Stimulated activated CD8-positive, alpha-beta memory T cell treated with anti-CD3 and anti-CD28 coated beads, Interleukin-4, amount 100 ng/mL, for 48 hours (primary cell): ENCODE measurements at regions not wholly inside any gene's neighbourhood (a gene's known extent, or its start where the extent isn't known, plus 50 kb on each side); places are given as distances from the start of the nearest gene placed in this dataset.

Source experiments
- DNase-seq: peaks from one replicate; pipeline ENCODE4 v3.0.0-alpha.2; 2020

DNA sequence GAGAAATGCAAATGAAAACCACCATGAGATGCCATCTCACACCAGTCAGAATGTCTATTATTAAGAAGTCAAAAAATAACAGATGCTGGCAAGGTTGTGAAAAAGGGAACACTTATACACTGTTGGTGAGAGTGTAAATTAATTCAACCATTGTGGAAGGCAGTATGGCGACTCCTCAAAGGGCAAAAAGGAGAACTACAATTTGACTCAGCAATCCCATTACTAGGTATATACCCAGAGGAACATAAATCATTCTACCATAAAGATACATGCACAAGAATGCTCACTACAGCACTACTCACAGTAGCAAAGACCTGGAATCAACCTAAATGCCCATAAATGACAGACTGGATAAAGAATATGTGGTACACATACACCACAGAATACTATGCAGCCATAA, 161.1 kb upstream of the PDGFD start:
- no peak for DNase-seq

DNA sequence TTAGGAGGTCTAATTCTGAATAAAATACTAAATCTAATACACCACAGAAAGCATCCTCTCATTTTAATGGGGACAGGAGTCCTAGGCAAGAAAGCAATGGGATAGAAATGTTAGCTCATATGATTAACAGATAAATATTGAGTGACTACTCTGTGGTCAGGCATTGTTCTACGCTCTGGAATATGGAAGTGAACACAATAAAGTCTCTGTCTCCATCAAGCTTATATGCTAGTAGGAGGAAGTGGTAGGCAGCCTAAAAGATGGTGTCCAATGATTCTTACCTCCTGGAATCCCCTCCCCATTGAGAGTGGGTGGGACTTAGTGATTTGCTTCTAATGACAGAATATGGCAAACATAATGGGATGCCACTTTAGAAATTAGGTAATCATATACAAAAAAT, 160.3 kb upstream of the PDGFD start:
- DNase-seq: no peak

DNA sequence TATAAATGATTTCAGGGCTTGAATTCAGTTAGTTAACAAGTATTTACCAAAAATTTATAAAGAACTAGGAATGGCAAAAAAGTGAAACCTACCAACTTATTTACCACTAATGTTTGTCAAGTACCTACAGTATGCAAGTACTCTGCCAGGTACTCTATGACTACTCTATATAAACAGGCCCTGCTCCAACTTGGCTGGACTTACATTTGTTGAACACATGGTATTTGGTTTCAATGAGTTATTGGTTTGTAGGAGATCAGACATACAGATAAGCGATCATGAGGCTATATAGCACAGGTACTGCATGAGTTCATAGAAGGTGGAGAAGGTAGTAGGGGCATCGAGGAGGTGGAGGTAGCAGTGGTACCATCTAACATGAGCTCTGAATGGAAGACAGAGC, 159.9 kb upstream of the PDGFD start:
- no peak for DNase-seq

DNA sequence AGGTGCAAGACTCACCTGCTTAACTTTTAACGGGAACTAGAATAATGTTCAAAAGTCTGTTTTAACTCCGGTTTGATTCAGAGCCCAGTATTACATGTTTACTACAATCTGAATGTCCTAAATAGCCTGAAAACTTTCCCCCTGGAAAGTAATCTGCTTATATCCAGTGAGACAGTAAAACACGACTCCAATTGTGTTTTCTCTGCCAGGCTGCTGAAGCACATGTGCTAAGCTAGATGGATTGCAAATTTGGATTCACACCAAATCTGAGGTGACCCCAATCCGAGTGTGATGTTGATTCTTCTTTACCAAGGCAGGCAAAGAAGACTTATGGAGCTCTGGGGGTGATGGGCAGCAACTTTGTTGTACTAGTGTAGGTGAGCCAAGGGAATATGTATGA, 158.7 kb upstream of the PDGFD start:
- DNase-seq: no peak

DNA sequence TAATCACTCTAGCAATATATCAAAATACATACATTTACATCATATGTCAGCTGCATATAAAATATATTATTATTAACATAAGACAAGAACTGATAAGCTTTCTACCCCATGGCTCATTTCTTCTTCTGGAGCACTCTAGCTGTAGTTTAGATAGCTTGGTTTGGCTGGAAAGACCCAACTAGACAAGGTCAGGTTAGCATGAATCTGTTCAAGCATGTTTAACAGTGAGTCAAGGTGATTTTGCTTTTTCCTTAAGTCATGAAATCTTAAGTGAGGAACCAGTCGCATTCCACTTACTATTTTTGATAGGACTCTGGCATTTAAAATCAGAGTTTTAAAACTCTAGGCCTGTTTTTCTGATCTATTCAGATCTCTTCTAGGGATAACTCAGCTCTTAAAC, 157.0 kb upstream of the PDGFD start:
- no peak for DNase-seq

DNA sequence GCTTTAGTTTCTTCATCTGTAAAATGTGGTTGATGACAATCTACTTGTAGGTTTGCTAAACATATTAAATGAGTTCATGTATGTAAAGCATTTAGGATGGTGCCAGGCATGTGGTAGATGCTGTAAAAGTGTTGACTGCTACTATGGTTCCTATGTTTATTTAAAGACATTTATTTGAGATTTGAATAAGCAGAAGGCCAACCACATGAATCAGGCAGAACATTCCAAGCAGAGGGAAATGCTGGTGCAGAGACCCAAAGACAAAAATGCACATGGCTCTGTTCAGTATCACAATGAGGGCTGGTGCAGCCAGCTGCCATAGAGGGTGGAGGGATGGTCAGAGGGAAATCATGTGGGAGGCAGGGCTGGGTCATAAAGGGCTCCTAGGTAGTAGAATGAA, 156.2 kb upstream of the PDGFD start:
- DNase-seq: no peak

DNA sequence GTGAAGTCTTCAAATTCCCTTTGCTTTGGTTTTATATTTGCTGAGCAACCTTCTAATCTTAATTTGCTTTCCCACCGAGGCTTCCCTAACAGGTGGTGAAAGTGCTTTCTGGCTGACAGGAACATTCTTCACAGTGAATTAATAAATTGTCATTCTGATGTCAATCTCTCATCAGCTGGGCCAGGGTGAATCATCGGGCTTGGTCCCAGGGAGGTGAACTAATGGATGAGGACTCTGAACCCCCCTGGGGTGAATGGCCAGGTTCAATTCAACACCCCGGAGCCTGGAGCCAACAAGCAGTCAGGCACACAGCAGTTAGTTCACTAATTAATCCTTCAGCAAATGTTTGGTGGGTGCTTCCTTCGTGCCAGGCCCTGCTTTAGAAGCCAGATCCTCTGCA, 155.4 kb upstream of the PDGFD start:
- no peak for DNase-seq

DNA sequence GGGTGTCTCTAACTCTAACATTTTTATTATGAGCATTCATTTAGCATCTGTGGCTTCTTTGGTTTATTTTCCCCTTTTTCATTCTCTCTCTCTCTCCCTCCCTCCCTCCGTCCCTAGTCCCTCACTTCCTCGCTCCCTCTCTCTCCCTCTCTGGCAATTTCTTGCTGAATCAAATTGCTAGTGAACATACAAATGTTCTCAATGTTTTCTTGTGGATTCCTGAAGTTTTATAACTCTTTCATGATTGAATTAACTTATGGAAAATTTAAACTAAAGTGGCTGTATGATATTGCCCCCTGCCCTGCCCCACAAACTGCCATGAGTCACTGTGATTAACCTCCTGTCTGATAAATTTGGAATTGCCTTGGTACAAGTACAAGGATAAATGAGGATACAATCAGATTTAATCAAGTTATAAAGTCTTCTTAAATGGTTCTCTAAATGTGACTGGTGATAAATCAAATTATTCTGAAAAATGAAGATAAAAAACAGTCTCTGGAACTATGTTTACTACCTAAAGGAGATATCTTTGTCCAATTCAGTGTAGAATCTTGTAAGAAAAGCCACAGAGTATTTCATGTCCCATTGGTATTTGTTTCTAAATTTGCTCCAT, 143.0 kb upstream of the PDGFD start:
- DNase-seq: no peak

DNA sequence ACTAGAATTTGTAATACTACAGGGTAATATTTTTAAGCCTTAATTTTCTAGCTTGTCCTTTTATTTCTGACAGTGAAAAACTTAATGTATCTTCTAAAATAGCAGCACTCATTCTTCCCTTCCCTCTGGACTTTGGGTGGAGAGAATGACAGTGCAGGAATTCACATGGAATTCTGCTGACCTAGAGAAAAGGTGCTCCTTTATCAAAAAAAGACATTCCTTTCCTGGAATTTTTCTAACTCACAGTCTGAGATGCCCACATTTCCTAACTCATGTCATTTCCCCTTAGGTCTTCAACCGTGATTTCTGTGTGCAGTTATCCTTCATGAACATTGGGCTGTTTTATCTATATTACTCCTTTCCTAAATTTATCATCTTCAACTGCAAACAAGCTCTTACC, 137.8 kb upstream of the PDGFD start:
- DNase-seq: no peak

DNA sequence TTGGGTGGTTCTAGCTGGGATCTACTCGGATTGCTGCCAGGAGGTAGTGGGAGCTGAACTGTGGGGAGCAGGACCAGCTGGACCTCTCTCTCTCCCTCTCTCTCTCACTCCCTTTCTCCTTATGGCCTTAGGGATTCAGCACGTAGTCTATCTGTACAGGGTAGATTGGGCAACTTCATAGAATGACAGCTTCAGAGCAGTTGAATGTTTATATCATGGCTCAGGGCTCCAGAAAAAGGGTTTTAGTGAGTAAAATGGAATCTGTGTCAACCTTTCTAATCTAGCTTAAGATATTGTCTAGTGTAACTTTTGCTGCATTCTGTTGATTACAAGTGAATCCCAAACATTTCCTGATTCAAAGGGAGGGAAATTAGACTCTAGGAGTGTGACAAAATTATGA, 127.7 kb upstream of the PDGFD start:
- DNase-seq: no peak

DNA sequence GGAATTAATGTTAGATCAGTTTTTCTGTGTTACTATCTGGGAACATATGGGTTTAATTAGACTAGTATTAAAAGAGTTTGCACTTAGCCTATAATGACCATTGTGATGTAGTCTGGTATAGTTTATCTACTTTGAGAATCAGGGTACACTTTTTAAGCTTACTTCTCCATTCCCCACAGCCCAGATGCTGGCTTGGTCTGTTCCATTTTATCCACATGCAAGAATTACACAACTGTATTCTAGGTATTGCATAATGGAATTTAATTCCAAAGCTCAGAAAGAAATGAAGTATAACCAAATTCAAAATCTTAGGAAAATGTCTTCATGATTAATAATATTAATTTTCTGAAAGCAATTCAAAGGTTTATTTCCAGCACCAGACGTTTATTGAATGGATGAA, 122.2 kb upstream of the PDGFD start:
- no peak for DNase-seq

DNA sequence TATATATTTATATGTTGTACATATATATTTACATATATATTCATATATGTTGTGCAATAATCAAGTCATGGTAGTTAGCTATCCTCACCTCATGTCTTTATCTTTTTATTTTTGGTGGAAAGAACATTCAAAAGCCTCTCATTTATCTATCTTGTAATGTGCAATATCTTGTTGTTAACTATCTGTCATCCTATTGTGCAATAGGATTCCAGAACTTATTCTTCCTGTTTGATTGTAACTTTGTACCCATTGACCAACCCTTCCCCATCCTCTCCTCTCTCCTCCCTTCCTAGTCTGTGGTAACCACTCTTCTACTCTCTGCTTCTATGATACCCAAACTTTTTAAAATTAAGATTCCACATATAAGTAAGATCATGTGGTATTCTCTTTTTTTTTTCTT, 115.6 kb upstream of the PDGFD start:
- DNase-seq: no peak

DNA sequence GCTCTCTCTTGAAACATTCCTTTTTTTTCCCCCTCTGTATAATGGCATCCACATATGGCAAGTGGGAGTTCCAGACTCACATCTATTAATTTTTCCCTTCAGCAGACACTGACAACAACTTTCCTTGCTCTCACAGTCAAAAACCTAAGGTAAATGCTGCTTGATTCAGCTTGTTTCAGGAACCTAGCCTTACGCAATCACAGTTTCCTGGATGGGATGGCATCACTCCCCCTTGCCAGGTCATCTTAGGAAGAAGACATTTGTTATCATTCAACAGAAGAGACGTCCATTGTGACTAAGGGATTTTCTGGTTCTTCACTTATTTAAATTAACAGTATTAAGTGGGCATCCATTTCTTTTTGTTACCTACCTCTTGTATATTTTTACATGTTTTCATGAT, 112.0 kb upstream of the PDGFD start:
- DNase-seq: no peak

DNA sequence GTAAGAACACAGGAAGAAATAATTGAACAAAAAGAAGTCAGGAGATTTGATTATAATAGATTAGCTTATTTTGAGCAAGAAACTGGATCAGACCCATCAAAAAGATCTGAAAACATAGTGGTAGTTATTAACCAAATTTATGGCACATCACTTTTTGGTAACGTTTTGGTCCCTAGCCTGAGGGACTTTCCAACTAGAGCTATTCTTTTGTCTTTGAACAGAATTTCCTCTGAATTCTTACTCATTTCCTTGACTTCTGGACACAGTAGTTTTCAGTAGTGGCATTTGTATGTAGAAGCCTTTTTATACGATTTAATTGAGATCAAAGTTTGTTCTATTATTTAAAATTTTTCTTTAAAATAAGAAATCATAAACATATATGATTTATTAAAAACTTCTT, 96.5 kb upstream of the PDGFD start:
- no peak for DNase-seq

DNA sequence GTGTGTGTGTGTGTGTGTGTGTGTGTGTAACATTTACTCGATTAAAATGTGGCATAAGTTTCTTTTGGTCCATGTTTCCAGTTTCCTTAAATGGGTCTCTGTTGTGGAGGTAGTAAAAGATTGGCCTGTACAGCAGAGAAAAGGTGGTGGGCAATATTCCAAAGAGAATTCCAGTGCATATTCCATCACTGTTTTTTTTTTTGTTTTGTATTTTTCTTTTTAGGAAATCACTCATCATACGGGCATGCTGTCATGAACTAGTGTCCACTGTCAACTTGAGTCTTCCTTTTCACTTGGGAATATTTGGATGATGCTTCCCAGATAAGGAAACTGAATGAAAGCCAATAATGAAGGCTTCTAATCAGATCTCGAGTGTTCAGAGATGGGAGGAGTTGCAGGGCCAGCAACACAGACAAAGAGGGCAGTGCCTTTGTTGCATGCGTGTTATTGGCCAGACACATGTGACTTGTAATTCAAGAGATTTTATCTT, 95.2 kb upstream of the PDGFD start:
- DNase-seq: no peak

DNA sequence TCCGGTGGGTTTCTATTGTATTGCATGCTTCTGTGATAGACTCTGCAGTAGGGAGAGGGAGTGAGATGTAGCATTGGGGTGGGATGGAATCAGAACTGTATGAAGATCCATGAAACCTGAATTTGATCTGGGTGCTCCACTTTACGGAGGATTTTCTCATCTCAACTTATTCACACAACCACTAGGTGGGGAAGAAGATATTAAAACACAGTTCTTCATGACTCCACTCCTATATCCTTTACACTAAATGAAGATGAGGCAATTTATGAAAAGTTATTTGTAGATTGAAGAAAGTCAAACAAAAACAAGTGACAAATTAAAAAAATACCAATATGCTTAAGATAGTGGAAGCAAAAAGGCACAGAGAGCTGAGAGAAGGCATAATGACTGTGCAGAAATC, 92.6 kb upstream of the PDGFD start:
- no peak for DNase-seq

DNA sequence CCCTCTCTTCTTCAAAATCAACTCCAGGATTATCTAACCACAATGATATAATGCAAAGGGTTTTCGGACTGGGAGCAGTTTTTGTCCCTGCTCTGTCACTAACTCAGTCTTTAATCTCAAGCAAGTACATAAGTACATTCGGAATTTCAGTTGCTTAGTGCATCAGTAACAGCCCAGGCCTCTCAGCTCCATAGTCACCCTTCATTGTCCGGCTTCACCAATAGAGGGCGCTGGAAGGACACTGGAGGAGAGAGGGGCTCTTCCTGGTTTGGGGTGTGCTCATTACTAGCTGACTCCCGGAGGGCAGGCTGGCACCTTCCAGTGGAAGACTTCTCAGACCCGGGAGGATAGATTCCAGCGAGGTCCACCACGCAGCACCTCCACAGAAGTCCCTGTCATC, 90.4 kb upstream of the PDGFD start:
- peak; percentile 46 for DNase-seq

DNA sequence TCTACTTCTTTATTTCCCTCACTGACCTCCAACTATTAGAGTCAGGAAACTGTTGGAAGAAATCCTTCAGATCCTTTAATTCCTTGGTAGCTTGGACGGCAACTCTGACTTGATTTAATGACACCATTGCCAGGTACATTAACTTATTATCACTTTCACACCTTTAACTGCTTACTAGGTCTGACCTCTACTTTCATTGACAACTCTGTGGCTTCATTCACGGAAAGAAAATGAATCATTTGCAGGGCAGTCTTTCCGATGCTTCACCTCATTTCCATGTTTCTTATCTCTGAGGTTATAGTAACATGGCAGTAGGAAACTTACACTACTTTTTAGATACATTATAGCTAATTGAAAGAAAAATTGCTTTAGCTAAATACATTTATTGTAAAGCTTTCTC, 82.6 kb upstream of the PDGFD start:
- no peak for DNase-seq

DNA sequence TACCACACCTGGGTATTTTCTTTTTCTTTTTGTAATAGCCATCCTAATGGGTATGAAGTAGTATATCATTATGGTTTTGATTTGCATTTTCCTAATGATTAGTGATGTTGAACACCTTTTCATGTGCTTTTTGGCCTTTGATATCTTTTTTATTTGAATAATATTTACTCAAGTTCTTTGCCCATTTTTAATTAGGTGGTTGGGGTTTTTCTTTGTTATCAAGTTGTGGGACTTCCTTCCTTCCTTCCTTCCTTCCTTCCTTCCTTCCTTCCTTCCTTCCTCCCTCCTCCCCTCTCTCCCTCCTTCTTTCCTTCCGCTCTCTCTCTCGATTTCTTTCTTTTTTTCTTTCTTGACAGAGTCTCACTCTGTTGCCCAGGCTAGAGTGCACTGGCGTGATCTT, 75.0 kb upstream of the PDGFD start:
- no peak for DNase-seq

DNA sequence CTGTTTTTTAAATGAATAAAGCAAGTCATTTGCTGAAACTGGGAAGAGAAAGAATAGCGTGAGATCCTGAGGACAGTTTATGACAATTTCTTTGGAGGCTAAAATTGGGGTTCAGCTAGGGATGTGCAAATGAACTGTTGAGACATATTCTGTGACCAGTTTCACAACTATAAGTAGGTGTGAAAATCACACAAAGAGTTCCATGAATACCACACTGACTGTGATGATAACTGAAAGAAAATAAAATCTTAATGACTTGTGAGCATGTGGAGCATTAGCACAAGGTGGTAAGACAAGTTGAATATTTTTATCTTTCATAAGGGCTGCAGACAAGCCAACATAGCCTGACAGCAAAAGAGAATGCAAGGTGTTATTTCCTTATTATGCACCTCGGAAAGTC, 61.1 kb upstream of the PDGFD start:
- no peak for DNase-seq

DNA sequence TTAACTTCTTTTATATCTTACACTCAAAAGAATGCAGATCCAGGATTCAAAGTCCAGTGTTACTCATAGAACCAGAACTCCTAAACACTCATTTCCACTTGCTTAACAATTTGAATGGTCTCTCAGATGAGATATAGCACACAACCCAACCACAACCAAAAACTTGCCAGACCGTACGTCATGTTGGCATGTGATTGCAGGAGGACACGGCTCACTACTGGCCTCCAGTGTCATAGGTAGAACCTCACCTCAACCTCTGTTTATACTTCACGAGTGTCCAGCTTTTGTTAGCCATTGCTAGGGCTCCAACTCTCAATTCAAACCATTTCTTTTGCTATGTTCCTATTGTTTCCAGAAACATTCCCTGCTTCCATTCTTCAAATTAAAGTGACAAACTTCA, 58.5 kb upstream of the PDGFD start:
- no peak for DNase-seq

DNA sequence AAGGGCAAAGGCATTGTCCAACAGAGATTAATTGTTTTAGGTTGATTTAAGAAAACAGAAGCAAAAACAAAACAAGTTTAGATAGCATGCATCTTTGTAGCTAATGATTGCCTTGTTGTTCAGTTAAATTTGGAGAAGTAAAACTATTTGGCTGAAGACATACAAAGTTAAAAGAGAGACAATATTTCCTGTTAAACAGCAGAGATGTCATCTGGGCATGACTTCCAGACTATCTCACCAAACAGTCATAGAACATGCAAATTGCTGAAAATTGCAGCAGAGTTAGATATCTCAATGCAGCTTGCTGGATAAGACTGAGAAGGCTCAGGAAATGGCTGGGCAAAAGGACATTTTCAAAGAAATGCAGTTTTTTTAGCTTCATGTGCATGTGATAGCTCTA, 57.5 kb upstream of the PDGFD start:
- DNase-seq: no peak

DNA sequence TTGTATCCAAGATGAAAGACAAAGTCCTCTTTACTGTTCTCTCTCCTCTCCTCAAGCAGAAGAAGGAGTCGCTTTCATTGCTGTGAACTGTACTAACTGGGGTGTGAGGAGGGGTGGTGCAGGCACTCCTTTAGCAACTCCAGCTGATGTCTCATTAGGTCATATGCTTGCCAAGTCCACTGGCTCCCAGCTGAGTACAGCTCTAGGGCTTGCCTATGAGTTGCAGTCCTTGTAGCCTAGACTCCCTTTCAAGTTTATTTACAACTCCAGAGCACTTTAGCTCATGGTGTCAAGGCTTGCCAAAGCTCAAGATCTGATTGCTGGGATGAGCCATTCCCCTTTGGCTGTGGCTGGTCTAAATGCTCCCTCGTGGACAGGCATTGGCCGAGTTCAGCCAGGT, 55.1 kb upstream of the PDGFD start:
- DNase-seq: no peak

DNA sequence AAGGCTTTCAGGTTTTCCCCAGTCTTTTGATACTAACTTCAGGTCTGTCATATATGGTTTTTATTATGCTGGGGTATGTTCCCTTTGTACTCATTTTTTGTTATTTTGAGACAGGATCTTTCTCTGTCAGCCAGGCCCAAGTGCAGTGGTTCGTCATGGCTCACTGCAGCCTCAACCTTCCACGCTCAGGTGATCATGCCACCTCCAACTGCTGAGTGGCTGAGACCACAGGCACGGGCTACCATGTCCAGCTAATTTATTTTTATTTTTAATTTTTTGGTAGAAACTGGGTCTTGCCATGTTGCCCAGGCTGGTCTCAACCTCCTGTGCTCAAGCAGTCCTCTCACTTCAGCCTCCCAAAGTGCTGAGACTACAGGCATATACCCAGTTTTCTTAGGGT, 50.6 kb upstream of the PDGFD start:
- no peak for DNase-seq
